ENCODE measurements at regions not wholly inside any gene's neighbourhood (a gene's known extent, or its start where the extent isn't known, plus 50 kb on each side); places are given as distances from the start of the nearest gene placed in this dataset.

- DNase-seq, result no peak
Observed at GRCh38 chr10:126851414-126852108, 53.7 kb upstream of the DOCK1 start.

GRCh38 chr10:126854726-126855495 lies 50.3 kb upstream of the DOCK1 start:
- no peak for DNase-seq

Measured in stimulated activated CD4-positive, alpha-beta T cell treated with anti-CD3 and anti-CD28 coated beads, Interleukin-2, amount 100 ng/mL, for 48 hours (primary cell).